HUES6 (cell line): ENCODE measurements at regions not wholly inside any gene's neighbourhood (a gene's known extent, or its start where the extent isn't known, plus 50 kb on each side); places are given as distances from the start of the nearest gene placed in this dataset.

ENCODE experiments used
- H3K27ac ChIP-seq: 2 replicates; pipeline ENCODE4 v1.7.0; 2013; ENCODE audit warnings: low read depth, mild to moderate bottlenecking, low read length, inconsistent platforms
- H3K27me3 ChIP-seq: 2 replicates; pipeline ENCODE4 v1.6.1; 2013; ENCODE audit warnings: low read length; ENCODE audit not compliant: control insufficient read depth, insufficient read depth
- H3K36me3 ChIP-seq: 2 replicates; pipeline ENCODE4 v1.6.1; 2013; ENCODE audit warnings: low read length; ENCODE audit not compliant: control insufficient read depth, insufficient read depth
- H3K4me1 ChIP-seq: 2 replicates; pipeline ENCODE4 v1.6.1; 2013; ENCODE audit warnings: low read length; ENCODE audit not compliant: control insufficient read depth, insufficient read depth
- H3K4me3 ChIP-seq: 2 replicates; pipeline ENCODE4 v1.5.1; 2013; ENCODE audit warnings: low read depth, low read length
- H3K9ac ChIP-seq: one replicate; pipeline ENCODE4 v1.6.1; 2013; ENCODE audit warnings: mild to moderate bottlenecking, low read length
- H3K9me3 ChIP-seq: 2 replicates; pipeline ENCODE4 v1.6.1; 2013; ENCODE audit warnings: low read depth, low read length; ENCODE audit not compliant: control insufficient read depth, insufficient read depth

GRCh38 chr1:82318921-82319320 is 518.2 kb downstream of the ADGRL2 start:
- Histone ChIP-seq H3K36me3 (no peaks in the 10 kb centered on the region), H3K9ac (no peak overlapping the region), H3K27ac (no peak overlapping the region), H3K9me3 (no peaks in the 10 kb centered on the region), H3K4me3 (no peak overlapping the region), H3K27me3 (no peaks in the 10 kb centered on the region), H3K4me1 (peaks cover 3% of the 10 kb centered on the region; the same call in 1 of the 2 replicates)

DNA sequence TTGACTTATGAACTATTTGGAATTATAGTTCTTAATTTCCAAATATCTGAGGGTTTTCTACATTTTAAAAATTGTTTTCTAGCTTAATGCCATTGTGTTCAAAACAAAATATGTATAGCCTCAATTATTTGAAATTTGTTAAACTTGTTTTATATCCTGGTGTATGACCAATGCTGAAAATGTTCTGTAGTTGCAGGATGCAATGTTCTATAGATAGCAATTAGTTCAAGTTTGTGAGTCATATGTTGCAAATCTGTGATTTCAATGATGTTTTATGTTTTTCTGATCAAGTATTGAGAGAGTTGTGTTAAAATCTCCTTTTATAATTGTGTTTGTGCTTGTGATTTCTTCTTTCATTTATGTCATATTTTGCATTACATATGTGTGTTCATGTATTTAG is 517.5 kb downstream of the ADGRL2 start:
- H3K9me3 ChIP-seq = no peaks in the 10 kb centered on the region
- no peak overlapping the region for H3K27ac ChIP-seq
- H3K27me3 ChIP-seq = no peaks in the 10 kb centered on the region
- no peaks in the 10 kb centered on the region for H3K36me3 ChIP-seq
- H3K4me3 ChIP-seq = no peak overlapping the region
- H3K9ac ChIP-seq = no peak overlapping the region
- peaks cover 3% of the 10 kb centered on the region; the same call in 1 of the 2 replicates for H3K4me1 ChIP-seq

DNA sequence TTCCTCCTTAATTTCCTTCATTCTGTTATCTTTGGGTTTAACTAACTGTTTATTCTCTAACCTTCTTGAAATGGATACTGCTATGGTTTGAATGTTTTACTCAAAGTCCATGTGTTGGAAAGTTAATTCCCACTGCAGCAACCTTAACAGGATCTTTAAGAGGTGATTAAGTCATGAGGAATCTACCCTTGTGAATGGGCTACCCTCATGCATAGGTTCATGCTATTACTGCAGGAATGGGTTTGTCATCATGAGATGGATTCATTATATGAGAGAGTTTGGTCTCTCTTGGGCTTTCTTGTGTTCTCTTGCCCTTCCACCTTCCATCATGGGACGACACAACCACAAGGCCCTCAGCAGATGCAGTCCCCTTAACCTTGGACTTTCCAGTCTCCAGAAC is 516.9 kb downstream of the ADGRL2 start:
- H3K27ac ChIP-seq = no peak overlapping the region

DNA sequence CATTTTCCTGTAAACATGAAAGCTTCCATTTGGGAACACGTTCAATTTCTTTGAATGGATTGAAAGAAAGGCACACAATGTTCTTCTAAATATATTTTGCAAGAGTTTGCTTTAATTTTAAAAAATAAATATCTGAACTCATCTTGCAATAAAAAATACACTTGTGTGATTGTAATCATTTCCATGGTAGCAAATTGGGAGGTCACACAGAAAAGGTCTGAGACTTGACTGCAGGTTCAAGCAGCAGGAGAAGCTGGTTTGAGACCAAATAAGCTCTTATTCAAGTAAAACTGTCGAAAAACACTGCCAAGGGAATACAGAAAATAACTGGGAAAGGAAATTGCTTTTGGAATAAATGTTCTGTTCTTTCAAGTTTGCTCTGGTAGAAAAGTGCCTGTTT is 498.9 kb downstream of the ADGRL2 start:
- no peak overlapping the region for H3K9ac ChIP-seq
- H3K4me1 ChIP-seq = no peaks in the 10 kb centered on the region
- no peaks in the 10 kb centered on the region for H3K27me3 ChIP-seq
- no peak overlapping the region for H3K4me3 ChIP-seq
- H3K27ac ChIP-seq = no peak overlapping the region
- H3K36me3 ChIP-seq = no peaks in the 10 kb centered on the region
- no peaks in the 10 kb centered on the region for H3K9me3 ChIP-seq

More for the DNA sequence above, 516.9 kb downstream of the ADGRL2 start:
- H3K27me3 ChIP-seq = no peaks in the 10 kb centered on the region
- peaks cover 3% of the 10 kb centered on the region; the same call in 1 of the 2 replicates for H3K4me1 ChIP-seq
- no peaks in the 10 kb centered on the region for H3K9me3 ChIP-seq
- H3K36me3 ChIP-seq = no peaks in the 10 kb centered on the region
- H3K4me3 ChIP-seq = no peak overlapping the region
- H3K9ac ChIP-seq = no peak overlapping the region

DNA sequence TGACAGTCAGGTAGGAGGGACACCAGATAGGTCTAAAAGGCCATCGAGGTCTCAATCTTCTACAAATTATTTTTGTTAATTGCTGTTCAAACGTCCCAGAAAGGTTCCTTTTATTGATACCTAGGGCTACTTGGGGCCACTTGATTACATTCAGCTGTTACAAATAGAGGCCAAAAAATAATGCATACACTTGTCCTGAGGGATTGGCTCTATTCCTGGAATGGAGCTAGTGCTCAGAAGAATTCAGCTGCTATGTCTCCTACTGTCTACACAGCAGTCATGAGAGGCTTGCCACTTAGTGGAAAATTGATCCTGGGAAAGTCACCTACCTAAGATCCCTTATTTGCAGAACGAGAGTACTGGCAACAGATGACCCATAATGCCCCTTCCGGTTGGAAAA is 498.3 kb downstream of the ADGRL2 start:
- Histone ChIP-seq H3K27ac (no peak overlapping the region), H3K27me3 (no peaks in the 10 kb centered on the region), H3K4me3 (no peak overlapping the region)

GRCh38 chr1:82297139-82297896 is 496.6 kb downstream of the ADGRL2 start:
- Histone ChIP-seq H3K9me3 (no peaks in the 10 kb centered on the region), H3K9ac (no peak overlapping the region), H3K27me3 (no peaks in the 10 kb centered on the region), H3K4me1 (no peaks in the 10 kb centered on the region), H3K36me3 (no peaks in the 10 kb centered on the region), H3K27ac (no peak overlapping the region), H3K4me3 (no peak overlapping the region)

More for the DNA sequence above, 498.3 kb downstream of the ADGRL2 start:
- H3K9ac ChIP-seq = no peak overlapping the region
- no peaks in the 10 kb centered on the region for H3K36me3 ChIP-seq
- no peaks in the 10 kb centered on the region for H3K4me1 ChIP-seq
- no peaks in the 10 kb centered on the region for H3K9me3 ChIP-seq

- Histone ChIP-seq H3K4me1 (no peaks in the 10 kb centered on the region), H3K9ac (no peak overlapping the region), H3K9me3 (no peaks in the 10 kb centered on the region), H3K27ac (no peak overlapping the region), H3K27me3 (no peaks in the 10 kb centered on the region), H3K4me3 (no peak overlapping the region), H3K36me3 (no peaks in the 10 kb centered on the region)
These were observed 486.8 kb downstream of the ADGRL2 start for GRCh38 chr1:82287556-82287955.

GRCh38 chr1:82284213-82284612 is 483.5 kb downstream of the ADGRL2 start:
- H3K9me3 ChIP-seq = peaks cover 3% of the 10 kb centered on the region; the same call in 1 of the 2 replicates
- H3K27me3 ChIP-seq = no peaks in the 10 kb centered on the region
- H3K27ac ChIP-seq = no peak overlapping the region
- H3K4me3 ChIP-seq = no peak overlapping the region
- H3K36me3 ChIP-seq = no peaks in the 10 kb centered on the region
- H3K4me1 ChIP-seq = no peaks in the 10 kb centered on the region
- no peak overlapping the region for H3K9ac ChIP-seq

GRCh38 chr1:82279241-82279640 is 478.5 kb downstream of the ADGRL2 start:
- H3K4me3 ChIP-seq = no peak overlapping the region
- H3K27me3 ChIP-seq = no peaks in the 10 kb centered on the region
- H3K36me3 ChIP-seq = no peaks in the 10 kb centered on the region
- H3K9me3 ChIP-seq = peaks cover 3% of the 10 kb centered on the region; the same call in 1 of the 2 replicates
- H3K27ac ChIP-seq = no peak overlapping the region
- H3K4me1 ChIP-seq = no peaks in the 10 kb centered on the region
- no peak overlapping the region for H3K9ac ChIP-seq

GRCh38 chr1:82273816-82274215 is 473.1 kb downstream of the ADGRL2 start:
- no peak overlapping the region for H3K9ac ChIP-seq
- H3K4me3 ChIP-seq = no peak overlapping the region

GRCh38 chr1:82269431-82269830 is 468.7 kb downstream of the ADGRL2 start:
- Histone ChIP-seq H3K4me1 (no peaks in the 10 kb centered on the region), H3K9ac (no peak overlapping the region), H3K27me3 (no peaks in the 10 kb centered on the region), H3K27ac (no peak overlapping the region), H3K4me3 (no peak overlapping the region), H3K9me3 (0 out of 2 replicates have a peak, but pooled peaks cover 3% of the 10 kb centered on the region), H3K36me3 (no peaks in the 10 kb centered on the region)

More at GRCh38 chr1:82273816-82274215, 473.1 kb downstream of the ADGRL2 start:
- Histone ChIP-seq H3K27ac (no peak overlapping the region), H3K36me3 (no peaks in the 10 kb centered on the region), H3K4me1 (no peaks in the 10 kb centered on the region), H3K27me3 (no peaks in the 10 kb centered on the region), H3K9me3 (0 out of 2 replicates have a peak, but pooled peaks cover 3% of the 10 kb centered on the region)
